Psoas muscle (tissue), 7 donors: ENCODE measurements at regions not wholly inside any gene's neighbourhood (a gene's known extent, or its start where the extent isn't known, plus 50 kb on each side); places are given as distances from the start of the nearest gene placed in this dataset.
A peak's percentile ranks its signal among the peaks of the same experiment; 100 is the strongest.

ENCODE experiments used
- ATAC-seq, 4 donors: fragments of 200-7000 bp; cut with Tn5 transposase; one replicate each; pipeline ENCODE4 v1.9.1; 2020; ENCODE audit warnings: moderate library complexity in 3 of 4, mild to moderate bottlenecking in 2 of 4
- DNase-seq, 2 donors: peaks; one replicate each; pipeline ENCODE4 v3.0.0-alpha.2; 2020
- H3K27ac ChIP-seq: fragments of 200-600 bp; one replicate; pipeline ENCODE4 v1.8.0; 2022
- H3K27me3 ChIP-seq, 3 donors: fragments of 200-600 bp in 1 of 3; one replicate each; pipeline versions ENCODE4 v1.6.1 to v1.8.0; 2013 to 2022; ENCODE audit warnings: low read length in 2 of 3, mild to moderate bottlenecking in 2 of 3, moderate library complexity in 1 of 3; ENCODE audit not compliant: insufficient read depth in 3 of 3
- H3K36me3 ChIP-seq, 2 donors: fragments of 200-600 bp in 1 of 2; one replicate each; pipeline versions ENCODE4 v1.6.1 to v1.8.0; 2013 to 2022; ENCODE audit warnings: low read depth in 1 of 2, mild to moderate bottlenecking in 1 of 2, moderate library complexity in 1 of 2; ENCODE audit not compliant: insufficient read depth in 1 of 2
- H3K4me1 ChIP-seq: fragments of 200-600 bp; one replicate; pipeline ENCODE4 v1.8.0; 2022
- H3K4me3 ChIP-seq: fragments of 200-600 bp; one replicate; pipeline ENCODE4 v1.8.0; 2022; ENCODE audit warnings: mild to moderate bottlenecking
- H3K9me3 ChIP-seq: fragments of 200-600 bp; one replicate; pipeline ENCODE4 v1.8.0; 2022
- CTCF ChIP-seq: fragments of 200-600 bp; IDR thresholded peaks from one replicate; pipeline ENCODE4 v1.8.0; 2022; ENCODE audit warnings: antibody characterized with exemption
- WGBS, 3 donors: extraction: QIAGEN DNeasy Blood & Tissue Kit; methylation state at CpG; one replicate each; pipeline versions ENCODE4 v1.1.6 to v1.1.7; 2013; 5-methylcytosine and 5-hydroxymethylcytosine counted together
- intact Hi-C, 2 donors: fragments of 100-400 bp; cut with DNase I; formaldehyde crosslinking; loops; one replicate each; pipeline versions ENCODE4 v1.11.0 to v1.14.2; 2022
- donor health status: healthy with polysubstance abuse.
- donor health status: DM: no; HTN: no; CAD: no; lungs with moderate emphysema.
- donor health status: Bipolar disorder and iron deficiency.
- donor health status: healthy.
- donor health status: DM: yes; HTN: yes; CAD: no.
- donor health status: DM: no; HTN: no; CAD: no.
- donor health status: DM: yes; HTN: yes; CAD: no.

DNA sequence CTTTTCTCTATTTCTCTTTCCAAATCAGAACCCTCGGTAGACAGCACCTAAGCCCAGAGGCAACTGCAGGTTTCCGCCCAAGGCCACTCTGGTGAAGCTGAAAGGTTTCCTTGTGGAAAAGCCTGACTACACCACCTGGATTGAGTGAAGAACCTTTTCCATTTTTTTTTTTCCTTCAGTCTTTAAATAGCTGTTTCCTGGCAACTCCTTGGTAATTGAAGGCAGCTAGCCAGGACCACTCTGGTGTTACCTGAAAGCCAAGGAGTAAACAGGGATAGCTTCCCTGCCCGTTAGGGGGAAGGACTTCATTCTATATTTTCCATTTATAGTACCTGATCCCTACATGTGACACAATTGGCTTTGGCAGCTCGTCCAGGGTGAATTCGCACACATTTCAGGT lies 1238.4 kb downstream of the GRIK2 start:
- no peak for TF ChIP-seq CTCF
- H3K4me1 ChIP-seq = no peaks in the 10 kb centered on the region
- WGBS, 3 donors = 80 to 89% (median 86%) methylated on average over 5 of the region's 5 CpGs
- H3K4me3 ChIP-seq = no peak overlapping the region
- no peak for ATAC-seq
- H3K9me3 ChIP-seq = no peaks in the 10 kb centered on the region
- H3K36me3 ChIP-seq = no peaks in the 10 kb centered on the region
- no peak overlapping the region for H3K27ac ChIP-seq
- H3K27me3 ChIP-seq = no peaks in the 10 kb centered on the region
- intact Hi-C loops = no loop called here
- DNase-seq = no peak

DNA sequence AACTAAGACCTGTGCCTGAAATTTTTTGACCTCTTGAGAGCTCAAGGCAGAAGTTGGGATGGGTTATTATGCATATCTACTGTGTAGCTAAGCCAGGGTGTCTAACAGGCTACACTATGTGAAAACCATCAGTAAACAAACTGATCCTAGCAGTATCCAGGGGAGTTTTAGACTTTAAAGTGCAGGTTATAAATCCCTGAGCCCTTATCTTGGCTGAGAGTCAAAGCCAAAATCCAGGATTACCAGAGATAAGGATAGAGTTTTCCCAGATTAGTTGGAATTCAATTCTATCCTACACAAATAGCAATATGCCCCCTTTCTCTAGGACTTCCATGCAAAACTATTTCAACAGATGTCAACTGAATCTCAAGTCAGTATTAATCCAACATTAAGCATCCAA lies 1229.7 kb downstream of the GRIK2 start:
- intact Hi-C loops = no loop called here
- no peak overlapping the region for H3K27ac ChIP-seq
- ATAC-seq = no peak
- H3K4me1 ChIP-seq = no peaks in the 10 kb centered on the region
- TF ChIP-seq CTCF = no peak
- no peaks in the 10 kb centered on the region for H3K27me3 ChIP-seq
- no peak overlapping the region for H3K4me3 ChIP-seq
- H3K36me3 ChIP-seq = no peaks in the 10 kb centered on the region
- no peak for DNase-seq
- no peaks in the 10 kb centered on the region for H3K9me3 ChIP-seq

DNA sequence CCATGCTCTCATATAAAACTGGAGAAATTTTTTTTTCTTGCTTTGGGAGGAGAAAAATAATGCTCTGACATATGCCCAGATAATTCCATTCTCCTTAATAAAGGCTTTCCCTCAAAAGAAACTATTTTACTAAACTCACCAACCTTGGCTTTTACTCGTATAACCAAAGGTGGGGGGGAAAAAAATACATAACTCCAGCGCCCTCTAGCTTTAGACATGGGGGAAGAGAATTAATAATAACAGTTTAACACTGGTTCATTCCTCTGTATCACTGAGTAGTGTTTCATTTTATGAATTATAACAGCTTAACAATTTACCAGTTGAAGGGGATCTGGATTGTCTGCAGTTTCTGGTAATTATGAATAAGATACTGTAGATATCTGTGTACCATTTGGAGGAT lies 1226.1 kb downstream of the GRIK2 start:
- Histone ChIP-seq H3K27me3 (no peaks in the 10 kb centered on the region), H3K4me3 (no peak overlapping the region), H3K36me3 (no peaks in the 10 kb centered on the region), H3K4me1 (no peaks in the 10 kb centered on the region), H3K9me3 (no peaks in the 10 kb centered on the region), H3K27ac (no peak overlapping the region)
- intact Hi-C loops = no loop called here
- WGBS, 3 donors = 1 to 7% (median 1%) methylated on average over 2 of the region's 2 CpGs
- peak; percentile 28 for TF ChIP-seq CTCF
- ATAC-seq (no peak), DNase-seq (no peak)

GRCh38 chr6:102582569-102582968 lies 1189.1 kb downstream of the GRIK2 start:
- intact Hi-C loops = no loop called here
- Histone ChIP-seq H3K36me3 (no peaks in the 10 kb centered on the region), H3K4me1 (no peaks in the 10 kb centered on the region), H3K9me3 (peaks cover 8% of the 10 kb centered on the region), H3K27me3 (no peaks in the 10 kb centered on the region), H3K27ac (no peak overlapping the region), H3K4me3 (no peak overlapping the region)
- TF ChIP-seq CTCF = no peak
- ATAC-seq (no peak), DNase-seq (peak in 1 of 2 donors; percentile 7)
- 81 to 87% (median 86%) methylated on average over 5 of the region's 5 CpGs for WGBS, 3 donors

- ATAC-seq (no peak), DNase-seq (peak in 1 of 2 donors; percentile 41)
- intact Hi-C loops = no loop called here
- H3K9me3 ChIP-seq = peaks cover 8% of the 10 kb centered on the region
- H3K27me3 ChIP-seq = no peaks in the 10 kb centered on the region
- H3K27ac ChIP-seq = no peak overlapping the region
- no peak for TF ChIP-seq CTCF
- H3K36me3 ChIP-seq = no peaks in the 10 kb centered on the region
- H3K4me1 ChIP-seq = no peaks in the 10 kb centered on the region
- 88 to 94% (median 89%) methylated on average over 11 of the region's 11 CpGs for WGBS, 3 donors
- H3K4me3 ChIP-seq = no peak overlapping the region
Measured at GRCh38 chr6:102581378-102582124, 1188.0 kb downstream of the GRIK2 start.
